Hepatocyte (in vitro differentiated cells): ENCODE measurements at regions not wholly inside any gene's neighbourhood (a gene's known extent, or its start where the extent isn't known, plus 50 kb on each side); places are given as distances from the start of the nearest gene placed in this dataset.

Experiments used
- CTCF ChIP-seq: fragments of 200-600 bp; sonication (generic); IDR thresholded peaks from 2 replicates; pipeline ENCODE4 v1.5.1; 2016; ENCODE audit warnings: antibody characterized with exemption, mild to moderate bottlenecking; ENCODE audit not compliant: poor library complexity
- EZH2phosphoT487 ChIP-seq: fragments of 200-600 bp; sonication (generic); IDR thresholded peaks from one replicate; pipeline ENCODE4 v1.6.1; 2018; ENCODE audit warnings: antibody characterized with exemption, mild to moderate bottlenecking, low read depth, moderate library complexity; ENCODE audit not compliant: unreplicated experiment, severe bottlenecking

GRCh38 chr6:27720607-27721580 is 191.3 kb downstream of the OR2B2 start:
- no peak for TF ChIP-seq CTCF
- no peak for TF ChIP-seq EZH2phosphoT487
